ENCODE measurements at regions not wholly inside any gene's neighbourhood (a gene's known extent, or its start where the extent isn't known, plus 50 kb on each side); places are given as distances from the start of the nearest gene placed in this dataset.

DNA sequence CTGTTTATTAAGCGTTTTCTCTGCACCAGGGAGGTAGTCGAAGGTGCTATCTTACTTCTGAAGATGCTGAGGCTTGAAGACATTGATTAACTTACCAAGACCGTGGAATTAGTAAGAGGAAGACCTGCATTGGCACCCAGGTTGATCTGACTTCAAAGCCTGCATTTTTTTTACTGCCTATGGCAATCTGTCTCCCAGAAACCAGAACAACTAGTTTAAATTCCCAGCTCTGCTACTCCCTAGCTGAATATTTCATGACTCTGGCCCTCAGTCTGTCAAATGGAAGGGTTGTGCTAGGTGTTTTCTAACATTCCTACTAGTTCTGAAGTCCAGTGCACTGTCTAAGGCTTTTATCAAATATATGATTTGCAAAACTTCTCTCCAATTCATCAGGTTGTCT lies 52.0 kb upstream of the GRAMD1B start:
- DNase-seq (ENCODE audit: low read depth in 2 of 2): no peak

DNA sequence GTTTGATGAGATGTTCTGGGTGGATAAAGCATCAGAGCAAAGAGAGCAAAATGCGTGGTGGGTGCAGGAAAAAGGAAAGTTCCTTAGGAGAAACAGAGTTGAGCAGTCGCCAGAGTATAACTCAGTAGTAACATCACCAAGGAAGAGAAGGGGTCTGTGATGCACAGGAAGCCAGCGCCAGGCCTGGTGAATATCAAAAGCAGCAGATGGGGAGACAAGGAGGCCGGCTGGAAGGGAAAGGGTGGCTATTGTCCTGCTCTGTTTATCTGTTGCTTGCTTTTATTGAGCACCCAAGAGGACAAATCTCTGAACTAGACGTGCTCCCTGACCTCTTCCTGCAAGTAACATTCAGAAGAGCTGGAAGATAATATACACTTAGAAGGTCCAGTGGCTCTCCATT lies 52.7 kb upstream of the GRAMD1B start:
- no peak for DNase-seq (ENCODE audit: low read depth in 2 of 2)

DNA sequence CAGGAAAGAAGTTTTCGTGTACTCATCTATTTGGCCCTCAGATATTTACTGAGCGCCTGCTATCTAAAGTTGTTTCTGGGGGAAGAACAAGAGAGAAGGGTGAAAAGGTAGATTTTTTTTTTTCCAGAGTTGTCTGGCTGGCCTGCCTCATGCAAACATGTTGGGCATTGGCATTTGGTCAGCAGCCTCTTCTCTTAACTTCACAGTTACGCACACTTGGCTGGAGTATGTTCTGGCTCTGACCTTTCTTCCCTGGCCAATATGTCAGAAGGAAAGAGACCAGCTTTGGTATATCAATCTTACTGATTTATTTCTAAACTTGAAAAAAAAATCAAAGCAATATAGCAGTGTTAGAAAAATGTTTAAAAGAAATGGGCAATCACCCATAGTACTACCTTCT lies 54.2 kb upstream of the GRAMD1B start:
- no peak for DNase-seq (ENCODE audit: low read depth in 2 of 2)

DNA sequence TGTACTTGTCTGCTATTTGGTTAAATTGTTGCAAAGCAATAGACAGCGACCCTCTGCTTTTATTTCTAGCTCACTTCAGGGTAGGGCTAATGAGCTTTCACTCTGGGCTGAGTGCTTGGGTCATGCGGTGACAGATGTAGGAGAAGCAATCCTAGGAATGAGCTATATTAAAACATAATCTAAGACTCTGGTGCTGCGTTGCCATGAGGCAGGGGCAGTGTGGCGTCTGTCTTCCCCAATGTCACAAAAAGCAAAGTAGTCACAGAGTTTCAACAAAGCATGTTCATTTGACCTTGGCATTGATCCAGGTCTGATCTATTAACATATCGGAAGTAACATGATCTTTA lies 55.5 kb upstream of the GRAMD1B start:
- DNase-seq (ENCODE audit: low read depth in 2 of 2): no peak

DNA sequence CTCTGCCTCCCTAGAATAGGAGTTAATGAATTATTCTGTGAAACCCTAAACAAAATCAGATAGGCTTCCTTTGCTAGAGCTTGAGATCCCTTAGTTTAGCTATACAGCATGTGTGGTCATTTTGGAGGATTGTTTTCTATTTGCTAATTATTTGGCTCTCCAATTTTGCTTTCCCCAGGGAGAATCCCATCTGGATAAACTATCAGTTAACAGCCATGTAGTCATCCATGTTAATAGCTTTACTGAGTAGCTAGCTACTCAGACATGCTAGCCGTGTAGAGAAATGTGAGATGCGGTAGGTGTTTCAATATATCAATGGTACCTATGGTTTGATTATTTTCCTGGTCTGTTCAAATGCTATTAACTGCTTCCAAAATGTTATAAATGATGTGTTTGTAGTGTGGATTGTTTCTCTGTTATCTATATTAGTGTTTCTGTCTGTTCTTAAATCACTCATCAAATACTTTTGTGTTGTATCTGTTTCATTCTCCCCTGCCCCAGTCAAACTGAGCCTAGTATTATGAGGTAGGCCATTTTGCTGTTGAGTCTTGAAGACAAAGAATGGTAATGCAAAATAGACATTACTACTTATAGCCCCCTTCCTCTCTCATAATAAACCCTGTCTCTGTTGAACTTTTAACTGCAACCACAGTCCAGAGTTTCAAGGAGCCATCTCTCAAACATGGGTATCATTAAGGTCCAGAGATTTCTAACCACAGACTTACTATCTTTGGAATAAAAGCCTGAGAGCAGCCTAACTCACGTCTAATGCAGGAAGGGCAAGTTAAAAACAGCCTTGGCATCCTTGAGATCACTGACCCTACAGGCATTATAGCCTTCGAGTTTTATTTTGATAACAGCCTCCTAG lies 56.1 kb upstream of the GRAMD1B start:
- no peak for DNase-seq (ENCODE audit: low read depth in 2 of 2)

DNA sequence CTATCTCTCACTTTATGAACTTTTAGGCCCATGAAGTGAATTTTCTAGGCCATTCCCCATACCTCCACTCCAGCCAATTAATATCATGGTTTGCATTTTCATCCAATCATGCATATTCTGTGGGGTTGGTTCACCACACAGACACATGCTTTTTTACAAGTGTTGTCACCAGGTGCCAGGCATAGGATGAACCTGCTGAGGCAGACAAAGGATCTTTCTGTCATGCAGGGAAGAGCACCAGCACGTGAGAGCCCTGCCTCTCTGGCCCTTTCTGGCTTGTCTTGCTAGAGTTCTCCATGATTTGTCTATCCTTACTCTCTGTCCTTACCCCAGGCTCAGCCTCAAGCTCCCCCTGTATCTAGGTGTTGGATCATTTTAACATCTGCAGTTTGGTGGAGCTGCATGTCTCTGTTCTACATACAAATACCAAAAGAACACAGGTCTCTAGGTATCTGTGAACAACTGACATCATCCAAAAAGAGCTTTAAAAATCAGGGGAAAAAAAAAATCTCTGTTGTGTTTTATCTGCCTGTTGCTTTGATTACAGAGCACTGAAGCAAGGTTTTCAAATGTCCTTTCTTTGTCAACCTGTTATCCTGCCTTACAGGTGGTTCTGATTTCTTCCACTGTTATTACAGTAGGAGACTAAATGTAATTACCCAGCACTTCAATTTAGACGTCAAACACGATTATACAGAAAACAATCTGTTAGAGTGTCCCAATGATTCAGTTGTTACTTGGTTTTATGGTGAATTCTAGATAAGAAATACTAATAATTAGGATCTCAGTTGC lies 58.4 kb upstream of the GRAMD1B start:
- DNase-seq (ENCODE audit: low read depth in 2 of 2): no peak

DNA sequence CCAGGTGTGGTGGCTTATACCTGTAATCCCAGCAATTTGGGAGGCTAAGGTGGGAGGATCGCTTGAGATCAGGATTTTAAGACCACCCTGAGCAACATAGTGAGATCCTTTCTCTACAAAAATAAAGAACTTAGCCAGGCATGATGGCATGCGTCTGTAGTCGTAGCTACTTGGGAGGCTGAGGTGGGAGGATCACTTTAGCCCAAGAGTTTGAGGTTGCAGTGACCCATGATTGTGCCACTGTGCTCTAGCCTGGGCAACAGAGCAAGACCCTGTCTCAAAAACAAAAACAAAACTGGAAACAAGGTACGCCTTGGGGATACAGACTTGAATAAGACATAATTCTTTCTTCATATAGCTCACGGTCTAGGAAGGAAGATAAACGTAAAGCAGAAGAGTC lies 63.1 kb upstream of the GRAMD1B start:
- DNase-seq (ENCODE audit: low read depth in 2 of 2): no peak

DNA sequence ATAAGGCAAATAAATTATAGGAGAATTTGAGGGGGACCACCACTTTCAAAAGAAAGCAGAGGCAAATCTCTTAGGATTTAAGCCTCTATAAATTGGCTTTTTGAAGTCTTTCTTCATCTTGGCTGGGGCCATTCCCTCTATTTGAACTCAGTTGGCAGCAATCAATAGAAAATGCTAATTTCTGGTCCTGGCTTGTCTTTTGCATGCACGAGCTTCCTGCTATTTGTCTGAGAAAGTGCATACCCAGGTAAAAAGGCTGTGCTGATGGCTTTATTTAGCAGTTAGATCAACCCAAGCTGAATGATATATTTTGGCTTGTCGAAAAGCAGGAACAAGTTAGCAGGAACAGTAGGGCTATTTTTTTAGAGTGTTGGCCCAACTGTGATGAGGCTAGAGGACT lies 64.1 kb upstream of the GRAMD1B start:
- no peak for DNase-seq (ENCODE audit: low read depth in 2 of 2)

DNA sequence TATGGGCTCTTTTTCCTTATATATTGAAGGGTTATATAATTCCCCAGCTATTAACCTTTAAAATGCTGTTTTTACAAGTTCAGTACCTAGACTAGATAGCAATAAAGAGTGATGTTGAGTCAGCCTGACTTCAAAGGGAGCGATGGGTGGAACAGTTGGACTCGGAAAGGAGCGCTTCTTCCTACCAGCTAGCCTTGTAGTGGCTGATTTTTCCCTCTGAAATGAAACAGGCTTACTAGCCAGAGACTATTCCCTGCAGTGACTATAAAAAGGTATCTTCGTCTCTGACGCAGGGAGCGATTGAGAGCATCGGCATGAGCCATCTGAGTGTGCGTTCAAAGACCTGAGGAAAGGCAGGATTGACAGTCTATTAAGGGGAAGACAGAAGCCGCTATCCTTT lies 66.0 kb upstream of the GRAMD1B start:
- no peak for DNase-seq (ENCODE audit: low read depth in 2 of 2)

DNA sequence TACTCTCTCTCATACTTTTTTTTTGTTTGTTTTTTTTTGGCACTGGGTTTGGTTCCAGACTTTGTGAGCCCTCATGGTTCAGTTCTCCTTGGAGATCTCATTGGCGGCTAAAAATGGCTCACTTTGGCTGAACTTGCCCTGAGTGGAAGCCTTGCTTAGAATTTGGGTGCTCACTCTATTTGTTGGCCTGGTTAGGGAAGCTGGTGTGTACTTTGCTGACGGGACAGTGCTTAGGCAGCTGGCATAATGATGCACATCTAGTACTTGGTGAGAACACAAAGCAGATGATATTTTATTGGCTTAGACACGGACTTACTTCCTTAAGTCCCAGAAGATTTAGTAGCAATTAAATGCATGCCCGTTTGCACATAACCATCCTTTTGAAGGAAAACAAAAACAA lies 66.5 kb upstream of the GRAMD1B start:
- DNase-seq (ENCODE audit: low read depth in 2 of 2): no peak

DNA sequence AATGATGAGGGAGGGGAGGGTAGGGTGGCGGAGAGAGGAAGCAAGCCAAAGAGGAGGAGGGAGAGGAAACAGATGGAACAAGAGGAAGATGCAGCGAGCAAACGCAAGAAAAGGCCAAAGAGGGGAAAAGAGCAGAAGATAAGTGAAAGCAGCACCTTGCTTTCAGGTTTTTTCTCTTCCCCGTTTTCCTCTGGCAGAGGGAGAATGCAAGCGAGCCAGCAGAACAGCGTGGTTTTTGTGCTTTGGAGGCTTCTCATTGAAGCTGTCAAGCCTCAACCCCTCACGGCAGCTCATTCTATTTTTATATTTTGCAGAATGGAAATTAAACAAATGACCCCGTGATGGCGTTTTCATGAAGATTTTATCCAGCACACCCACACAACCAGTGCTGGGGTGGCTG lies 67.1 kb upstream of the GRAMD1B start:
- no peak for DNase-seq (ENCODE audit: low read depth in 2 of 2)

DNA sequence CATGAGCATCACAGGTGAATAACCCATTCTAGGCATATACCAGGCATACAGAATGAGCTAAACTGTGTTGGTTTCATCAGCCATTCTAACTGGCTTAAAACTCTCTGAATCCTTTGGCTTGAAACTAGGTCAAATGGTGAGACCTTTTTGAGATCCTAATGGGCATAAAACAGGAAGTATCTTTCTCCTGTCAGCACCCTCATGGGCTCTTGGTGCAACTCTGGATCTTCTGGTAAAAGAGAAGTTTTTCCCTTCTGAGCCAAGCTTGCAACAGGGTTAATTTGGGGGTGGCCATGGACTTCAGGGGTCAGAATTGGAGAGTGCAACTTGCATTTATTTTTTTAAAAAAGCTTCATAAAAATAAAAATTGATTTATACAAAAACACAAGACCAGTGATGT lies 67.9 kb upstream of the GRAMD1B start:
- DNase-seq (ENCODE audit: low read depth in 2 of 2): no peak

DNA sequence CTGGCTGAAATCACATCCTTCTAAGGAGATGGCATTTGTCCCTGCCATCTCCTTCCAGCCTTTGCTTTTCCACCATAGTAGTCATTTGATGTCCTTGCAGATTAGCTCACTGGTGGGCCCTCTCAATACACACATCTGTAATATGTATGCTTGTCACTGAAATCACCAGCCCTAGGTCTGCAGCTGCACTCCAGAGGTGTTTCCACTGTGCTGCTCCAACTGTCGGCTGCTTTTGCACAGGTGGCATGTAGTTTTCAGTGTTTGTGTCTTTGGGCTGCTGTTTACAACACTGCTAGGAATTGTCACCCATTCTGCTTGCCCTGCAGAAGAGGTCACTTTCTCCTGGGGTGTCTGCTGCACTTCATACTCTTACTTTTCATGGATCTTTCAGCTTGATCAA lies 69.0 kb upstream of the GRAMD1B start:
- DNase-seq (ENCODE audit: low read depth in 2 of 2): no peak

DNA sequence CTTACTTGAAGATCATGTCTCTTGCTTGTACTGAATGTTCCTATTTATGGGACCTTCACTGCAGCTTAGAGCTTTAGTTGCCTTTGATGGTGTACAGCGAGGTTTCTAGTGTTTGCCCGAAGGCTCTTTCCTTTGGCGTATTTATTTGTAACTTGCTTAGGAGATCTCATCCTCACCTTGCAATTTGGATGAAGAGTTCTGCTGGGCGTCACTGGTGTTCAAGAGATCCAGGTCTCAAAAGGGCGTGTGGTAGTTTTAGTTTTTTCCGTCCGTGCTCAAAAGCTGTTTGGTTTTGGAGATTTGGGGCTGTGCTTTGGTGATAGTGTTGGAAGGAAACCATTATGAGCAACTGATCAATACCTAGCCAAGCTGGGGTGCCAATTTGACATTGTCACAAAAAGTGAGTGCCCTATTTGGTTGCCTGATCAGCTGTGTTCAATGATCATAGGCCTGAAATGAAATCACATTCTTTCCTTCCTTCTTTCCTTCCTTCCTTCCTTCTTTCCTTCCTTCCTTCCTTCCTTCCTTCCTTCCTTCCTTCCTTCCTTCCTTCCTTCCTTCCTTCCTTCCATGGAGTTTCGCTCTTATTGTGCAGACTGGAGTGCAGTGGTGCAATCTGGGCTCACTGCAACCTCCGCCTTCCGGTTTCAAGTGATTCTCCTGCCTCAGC lies 69.7 kb upstream of the GRAMD1B start:
- DNase-seq (ENCODE audit: low read depth in 2 of 2): no peak

DNA sequence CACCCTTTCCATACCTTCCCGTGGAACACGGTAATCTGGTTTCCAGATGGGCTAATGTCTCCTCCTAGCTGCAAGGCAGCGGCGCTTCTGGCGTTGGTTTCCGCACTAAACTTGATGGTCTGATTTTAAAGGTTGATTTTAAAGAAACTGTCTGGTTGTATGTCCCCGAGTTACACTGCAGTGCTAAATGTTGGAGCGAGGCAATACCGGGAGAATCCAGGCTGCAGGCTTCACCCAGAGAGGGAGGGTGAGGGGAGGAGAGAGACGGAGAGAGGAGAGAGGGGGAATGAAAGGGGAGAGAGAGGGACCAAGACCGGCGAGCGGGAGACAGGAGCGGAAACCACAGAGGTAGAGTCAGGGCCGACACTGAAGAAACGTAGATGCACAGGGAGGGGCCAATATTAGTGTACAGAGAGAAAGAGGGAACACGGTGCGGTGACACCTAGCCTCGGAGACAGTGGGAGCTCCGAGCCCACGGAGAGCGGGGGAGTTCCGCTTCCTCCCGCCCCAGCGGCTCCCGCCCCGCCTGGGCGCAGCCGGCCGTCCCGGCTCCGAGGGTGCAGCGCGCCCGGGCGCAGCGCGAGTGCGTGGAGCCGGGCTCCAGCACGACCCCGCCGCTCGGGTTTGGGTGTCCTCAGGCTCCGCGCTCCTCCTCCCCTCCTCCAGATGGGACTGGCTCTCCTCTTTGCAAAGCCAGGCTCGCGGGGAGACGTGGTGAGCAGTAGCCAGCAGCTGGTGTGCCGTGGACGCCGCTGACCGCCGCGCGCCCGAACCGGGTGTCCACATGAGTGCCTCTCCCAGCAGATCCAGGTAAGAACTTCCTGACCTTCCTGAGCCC lies 71.9 kb upstream of the GRAMD1B start:
- DNase-seq (ENCODE audit: low read depth in 2 of 2): peak; percentile 17 to 46

DNA sequence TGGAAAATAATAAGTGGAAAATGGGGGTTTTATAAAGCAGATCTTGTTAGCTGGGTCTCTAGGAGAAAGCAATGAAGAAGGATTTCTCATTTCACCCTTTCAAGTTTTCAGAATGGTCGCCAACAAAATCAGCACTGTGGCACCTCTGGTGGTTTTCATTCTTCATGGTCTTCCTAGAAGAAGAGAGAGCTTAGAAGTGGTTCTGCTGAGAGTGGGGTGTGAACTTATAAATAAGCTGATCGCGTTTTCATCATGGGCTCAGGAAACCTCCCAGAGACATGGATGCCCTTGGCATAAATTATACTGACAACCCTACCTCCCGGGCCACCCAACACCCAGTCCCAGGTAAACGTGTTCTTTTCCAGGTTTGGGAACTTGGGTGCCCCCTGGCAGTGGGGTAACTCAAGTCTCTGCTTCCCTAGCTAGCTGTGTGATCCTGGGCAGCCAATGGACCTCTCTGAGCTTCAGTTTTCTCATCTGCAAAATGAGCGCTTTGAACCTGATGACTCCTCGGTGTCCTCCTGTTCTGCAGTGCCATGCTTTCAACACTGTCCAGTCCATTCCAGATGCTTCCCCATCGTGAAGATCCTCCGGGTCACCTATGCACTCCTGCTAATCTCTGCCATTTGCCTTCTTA lies 72.6 kb upstream of the GRAMD1B start:
- no peak for DNase-seq (ENCODE audit: low read depth in 2 of 2)

DNA sequence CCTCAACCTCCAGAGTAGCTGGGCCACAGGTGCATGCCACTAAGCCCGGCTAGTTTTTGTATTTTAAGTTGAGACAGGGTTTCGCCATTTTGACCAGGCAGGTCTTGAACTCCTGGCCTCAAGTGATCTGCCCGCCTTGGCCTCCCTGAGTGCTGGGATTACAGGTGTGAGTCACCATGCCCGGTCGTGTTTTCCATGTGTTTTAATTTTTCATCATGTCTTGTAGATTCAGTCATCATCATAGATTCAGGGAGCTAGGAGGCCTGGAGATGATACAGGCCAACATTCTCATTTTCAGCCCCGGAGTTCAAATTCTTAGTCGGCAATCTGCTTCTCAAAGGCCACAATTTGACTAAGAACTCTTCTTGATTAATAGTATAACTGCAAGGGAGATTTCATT lies 73.5 kb upstream of the GRAMD1B start:
- DNase-seq (ENCODE audit: low read depth in 2 of 2): peak in 1 of 2 donors; percentile 28

DNA sequence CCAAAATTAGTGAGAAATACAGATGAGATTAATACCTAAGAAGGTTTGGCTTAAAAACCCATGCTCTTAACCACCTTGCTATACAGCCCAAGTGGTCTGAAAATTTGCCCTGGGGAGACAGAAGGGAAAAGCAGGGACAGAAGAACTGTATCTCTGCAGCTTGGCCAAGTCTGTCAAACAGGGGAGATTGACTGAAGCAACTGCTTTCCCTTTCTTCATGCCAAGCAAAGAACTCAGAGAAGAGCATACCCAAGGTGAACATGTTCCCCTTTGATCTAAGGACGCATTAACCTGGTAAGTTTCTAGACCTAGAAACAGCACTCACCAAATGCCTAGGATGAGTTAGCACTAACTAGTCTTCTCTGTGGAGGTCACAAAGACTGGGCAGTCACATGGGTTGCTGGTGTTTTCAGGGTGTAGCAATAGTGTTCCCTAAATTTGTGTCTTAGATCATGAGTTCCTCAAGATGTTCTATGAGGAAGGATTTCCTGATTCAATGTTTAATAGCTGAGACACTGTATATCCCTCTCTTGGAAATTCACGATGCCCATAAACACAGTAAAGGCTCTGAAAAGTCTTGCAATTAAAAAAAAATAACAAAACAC lies 75.6 kb upstream of the GRAMD1B start:
- DNase-seq (ENCODE audit: low read depth in 2 of 2): no peak

DNA sequence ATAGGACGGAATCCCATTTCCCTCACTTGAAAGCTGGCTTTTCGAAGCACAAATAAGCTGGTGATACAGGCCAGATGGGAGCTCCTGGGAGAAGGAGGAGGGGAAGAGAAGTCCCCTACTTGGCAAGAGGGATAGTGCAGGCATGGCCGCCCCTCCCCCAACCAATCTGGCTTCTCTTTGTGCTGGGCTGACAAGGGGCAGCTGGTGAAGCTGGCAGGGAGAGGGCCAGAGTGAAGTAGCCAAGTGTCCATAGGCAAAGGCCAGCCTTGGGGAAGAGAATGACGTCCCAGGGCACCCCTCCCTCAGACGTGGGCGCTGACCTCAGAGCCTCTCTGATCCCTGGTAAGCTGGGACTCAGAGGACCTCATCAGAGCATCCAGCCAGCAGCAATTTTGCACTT lies 78.7 kb upstream of the GRAMD1B start:
- DNase-seq (ENCODE audit: low read depth in 2 of 2): no peak

DNA sequence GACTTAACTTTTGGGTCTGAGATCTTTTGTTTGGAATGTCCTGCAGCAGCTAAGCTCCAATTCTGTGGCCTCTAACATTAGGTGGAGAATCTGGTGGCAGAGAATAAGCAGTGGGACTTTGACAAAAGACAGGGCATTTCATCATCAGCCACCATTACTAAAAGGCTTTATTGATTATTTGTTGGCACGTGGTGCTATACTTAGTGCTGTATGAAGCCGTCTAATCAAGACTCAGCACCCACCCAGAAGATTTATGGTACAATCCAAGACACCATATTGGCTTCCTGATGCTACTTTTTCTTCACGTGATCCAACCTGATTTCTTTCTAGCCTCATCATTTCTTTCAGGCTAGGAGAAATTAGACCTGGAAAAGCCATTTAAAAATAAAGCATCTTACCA lies 80.7 kb upstream of the GRAMD1B start:
- no peak for DNase-seq (ENCODE audit: low read depth in 2 of 2)

DNA sequence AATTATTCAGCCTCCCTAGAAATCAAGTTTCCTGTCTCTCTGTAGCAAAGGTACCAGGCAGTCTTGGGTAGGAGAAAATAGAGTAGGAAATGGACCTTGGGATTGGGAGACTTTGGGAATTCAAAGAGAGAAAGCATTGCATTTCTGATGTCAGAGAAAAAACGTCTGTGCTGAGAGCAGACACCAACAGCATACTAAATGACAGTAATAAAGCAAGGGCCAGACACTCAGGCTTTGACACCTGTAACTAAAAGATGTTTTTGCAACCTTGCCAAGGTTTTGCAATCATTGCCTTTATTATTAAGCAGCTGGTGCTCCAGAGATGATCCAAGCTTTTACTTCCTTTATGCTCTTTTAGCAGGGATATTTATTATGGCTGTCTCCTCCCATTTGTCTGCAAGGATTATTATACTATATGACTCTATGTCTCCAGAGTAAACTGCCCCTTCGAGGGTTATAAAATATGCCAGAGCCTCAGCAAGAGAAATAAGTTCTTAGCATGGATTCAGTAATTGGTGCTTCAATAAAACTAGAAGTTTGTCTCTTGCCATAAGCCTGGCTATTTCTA lies 85.2 kb upstream of the GRAMD1B start:
- DNase-seq (ENCODE audit: low read depth in 2 of 2): no peak
